NCI-H2196 (cell line): ENCODE measurements at regions not wholly inside any gene's neighbourhood (a gene's known extent, or its start where the extent isn't known, plus 50 kb on each side); places are given as distances from the start of the nearest gene placed in this dataset.
A peak's percentile ranks its signal among the peaks of the same experiment; 100 is the strongest.

ENCODE experiments used
- DNase-seq: peaks from one replicate; lab custom pipeline; 2025; ENCODE audit not compliant: unreplicated experiment; lab: John Stamatoyannopoulos, UW

- DNase-seq, result no peak
Measured at GRCh38 chr6:169083508-169083874, 170.2 kb downstream of the THBS2 start.

GRCh38 chr6:169082817-169083507, 170.7 kb downstream of the THBS2 start:
- no peak for DNase-seq

GRCh38 chr6:169082093-169082492, 171.6 kb downstream of the THBS2 start:
- DNase-seq, result no peak

GRCh38 chr6:169081248-169081647, 172.4 kb downstream of the THBS2 start:
- no peak for DNase-seq

GRCh38 chr6:169079650-169080049, 174.0 kb downstream of the THBS2 start:
- DNase-seq, result no peak

GRCh38 chr6:169078399-169079145, 175.1 kb downstream of the THBS2 start:
- DNase-seq, result no peak

GRCh38 chr6:169075915-169076654, 177.6 kb downstream of the THBS2 start:
- no peak for DNase-seq

GRCh38 chr6:169075211-169075914, 178.3 kb downstream of the THBS2 start:
- no peak for DNase-seq

- DNase-seq, result no peak
Measured at GRCh38 chr6:169074526-169074925, 179.1 kb downstream of the THBS2 start.

GRCh38 chr6:169073311-169073710, 180.3 kb downstream of the THBS2 start:
- no peak for DNase-seq

GRCh38 chr6:169072127-169073042, 181.3 kb downstream of the THBS2 start:
- DNase-seq, result no peak

GRCh38 chr6:169071394-169071793, 182.3 kb downstream of the THBS2 start:
- no peak for DNase-seq

- DNase-seq, result no peak
Measured at GRCh38 chr6:169070506-169071176, 183.0 kb downstream of the THBS2 start.

GRCh38 chr6:169069356-169069755, 184.3 kb downstream of the THBS2 start:
- DNase-seq, result no peak

GRCh38 chr6:169064194-169064593, 189.5 kb downstream of the THBS2 start:
- DNase-seq, result no peak

- DNase-seq, result no peak
Measured at GRCh38 chr6:169062272-169062671, 191.4 kb downstream of the THBS2 start.

GRCh38 chr6:169058634-169059033, 195.0 kb downstream of the THBS2 start:
- no peak for DNase-seq

- DNase-seq, result no peak
Measured at GRCh38 chr6:169052462-169052861, 201.2 kb downstream of the THBS2 start.

GRCh38 chr6:169051371-169051770, 202.3 kb downstream of the THBS2 start:
- DNase-seq, result peak; percentile 19

GRCh38 chr6:169048865-169049205, 204.8 kb downstream of the THBS2 start:
- DNase-seq, result no peak
